MV-4-11 (cell line): ENCODE measurements at regions not wholly inside any gene's neighbourhood (a gene's known extent, or its start where the extent isn't known, plus 50 kb on each side); places are given as distances from the start of the nearest gene placed in this dataset.

Source experiments
- DNase-seq: peaks from one replicate; lab custom pipeline; 2025; lab: John Stamatoyannopoulos, UW

- DNase-seq, result no peak
Observed at GRCh38 chr13:22423261-22423660, 752.4 kb downstream of the FGF9 start.

GRCh38 chr13:22425087-22425486 is 754.2 kb downstream of the FGF9 start:
- DNase-seq, result no peak

- DNase-seq, result no peak
Observed at GRCh38 chr13:22427066-22427465, 753.7 kb upstream of the SGCG start.

- DNase-seq, result no peak
Observed at GRCh38 chr13:22427783-22428182, 753.0 kb upstream of the SGCG start.

- DNase-seq, result no peak
Observed at GRCh38 chr13:22428188-22428828, 752.5 kb upstream of the SGCG start.

- DNase-seq, result peak; percentile 41
Observed at GRCh38 chr13:22432690-22433089, 748.1 kb upstream of the SGCG start.

GRCh38 chr13:22447132-22447886 is 733.5 kb upstream of the SGCG start:
- DNase-seq, result no peak

- DNase-seq, result no peak
Observed at GRCh38 chr13:22449251-22449650, 731.5 kb upstream of the SGCG start.

- peak; percentile 23 for DNase-seq
Observed at GRCh38 chr13:22451327-22451741, 729.4 kb upstream of the SGCG start.

GRCh38 chr13:22454586-22454985 is 726.2 kb upstream of the SGCG start:
- no peak for DNase-seq

- DNase-seq, result no peak
Observed at GRCh38 chr13:22455036-22455435, 725.7 kb upstream of the SGCG start.

GRCh38 chr13:22461854-22462490 is 718.8 kb upstream of the SGCG start:
- DNase-seq, result no peak

GRCh38 chr13:22463089-22463488 is 717.7 kb upstream of the SGCG start:
- no peak for DNase-seq

GRCh38 chr13:22468045-22468444 is 712.7 kb upstream of the SGCG start:
- DNase-seq, result no peak

- no peak for DNase-seq
Observed at GRCh38 chr13:22468824-22469223, 712.0 kb upstream of the SGCG start.

GRCh38 chr13:22469452-22469851 is 711.3 kb upstream of the SGCG start:
- no peak for DNase-seq

- no peak for DNase-seq
Observed at GRCh38 chr13:22470075-22470474, 710.7 kb upstream of the SGCG start.

GRCh38 chr13:22482496-22483000 is 698.2 kb upstream of the SGCG start:
- DNase-seq, result peak; percentile 97

GRCh38 chr13:22483276-22483675 is 697.5 kb upstream of the SGCG start:
- no peak for DNase-seq

GRCh38 chr13:22486490-22486889 is 694.3 kb upstream of the SGCG start:
- peak; percentile 41 for DNase-seq

- DNase-seq, result no peak
Observed at GRCh38 chr13:22487932-22488331, 692.8 kb upstream of the SGCG start.

GRCh38 chr13:22489771-22490170 is 691.0 kb upstream of the SGCG start:
- DNase-seq, result peak; percentile 17

- no peak for DNase-seq
Observed at GRCh38 chr13:22495819-22496218, 685.0 kb upstream of the SGCG start.
